Ecto neural progenitor cell (in vitro differentiated cells): ENCODE measurements at regions not wholly inside any gene's neighbourhood (a gene's known extent, or its start where the extent isn't known, plus 50 kb on each side); places are given as distances from the start of the nearest gene placed in this dataset.

Source experiments
- DNase-seq: peaks from one replicate; pipeline ENCODE4 v3.0.0-alpha.2; 2018; ENCODE audit warnings: low spot score

GRCh38 chr2:12027136-12027535 is 280.7 kb downstream of the LPIN1 start:
- DNase-seq: no peak

GRCh38 chr2:12031866-12032265 is 285.4 kb downstream of the LPIN1 start:
- DNase-seq: no peak

GRCh38 chr2:12032398-12032797 is 286.0 kb downstream of the LPIN1 start:
- DNase-seq: no peak

GRCh38 chr2:12032975-12033374 is 286.5 kb downstream of the LPIN1 start:
- DNase-seq: no peak

- DNase-seq: no peak
Measured at GRCh38 chr2:12033494-12033893, 287.1 kb downstream of the LPIN1 start.

- DNase-seq: no peak
Measured at GRCh38 chr2:12034382-12034781, 287.9 kb downstream of the LPIN1 start.

- no peak for DNase-seq
Measured at GRCh38 chr2:12035029-12035720, 288.7 kb downstream of the LPIN1 start.

- no peak for DNase-seq
Measured at GRCh38 chr2:12035956-12036639, 289.7 kb downstream of the LPIN1 start.

GRCh38 chr2:12036640-12036983 is 290.2 kb downstream of the LPIN1 start:
- no peak for DNase-seq

GRCh38 chr2:12037301-12037700 is 290.9 kb downstream of the LPIN1 start:
- DNase-seq: no peak

- no peak for DNase-seq
Measured at GRCh38 chr2:12041236-12041635, 294.8 kb downstream of the LPIN1 start.

- DNase-seq: no peak
Measured at GRCh38 chr2:12043131-12043530, 296.7 kb downstream of the LPIN1 start.

GRCh38 chr2:12044857-12045256 is 298.4 kb downstream of the LPIN1 start:
- no peak for DNase-seq

- DNase-seq: no peak
Measured at GRCh38 chr2:12045864-12046291, 299.4 kb downstream of the LPIN1 start.

- no peak for DNase-seq
Measured at GRCh38 chr2:12046641-12047040, 300.2 kb downstream of the LPIN1 start.

- DNase-seq: no peak
Measured at GRCh38 chr2:12047761-12048160, 301.3 kb downstream of the LPIN1 start.

GRCh38 chr2:12048550-12048949 is 302.1 kb downstream of the LPIN1 start:
- peak; percentile 50 for DNase-seq

- DNase-seq: no peak
Measured at GRCh38 chr2:12050396-12050795, 304.0 kb downstream of the LPIN1 start.

GRCh38 chr2:12051831-12052230 is 305.4 kb downstream of the LPIN1 start:
- DNase-seq: no peak

- no peak for DNase-seq
Measured at GRCh38 chr2:12052796-12053195, 306.4 kb downstream of the LPIN1 start.

- DNase-seq: no peak
Measured at GRCh38 chr2:12054956-12055618, 308.7 kb downstream of the LPIN1 start.

GRCh38 chr2:12057436-12058166 is 311.2 kb downstream of the LPIN1 start:
- DNase-seq: no peak
